ENCODE measurements at regions not wholly inside any gene's neighbourhood (a gene's known extent, or its start where the extent isn't known, plus 50 kb on each side); places are given as distances from the start of the nearest gene placed in this dataset.

GRCh38 chr1:229011022-229011421 is 259.9 kb upstream of the RAB4A start:
- Histone ChIP-seq H3K4me3 (ENCODE audit: low read length) (no peak overlapping the region), H3K27me3 (ENCODE audit: control insufficient read depth, insufficient read depth, low read length) (no peaks in the 10 kb centered on the region), H3K9me3 (ENCODE audit: control insufficient read depth, insufficient read depth, low read length) (no peaks in the 10 kb centered on the region), H3K36me3 (ENCODE audit: control insufficient read depth, insufficient read depth, low read length) (no peaks in the 10 kb centered on the region), H3K4me1 (ENCODE audit: control insufficient read depth, insufficient read depth, low read length) (no peaks in the 10 kb centered on the region), H3K27ac (ENCODE audit: low read length) (no peak overlapping the region)
- peaks cover 5 to 6% of the 10 kb centered on the region in 2 donors for H3K4me1 Mint-ChIP-seq
- H3K27ac Mint-ChIP-seq: no peak overlapping the region
- no peaks in the 10 kb centered on the region for H3K9me3 Mint-ChIP-seq
- intact Hi-C loops (cut with micrococcal nuclease): no loop called here
- no peaks in the 10 kb centered on the region for H3K36me3 Mint-ChIP-seq
- 100% methylated on average over 2 of the region's 2 CpGs for WGBS (ENCODE audit: insufficient coverage)
- H3K27me3 Mint-ChIP-seq (ENCODE audit: low read depth in 2 of 2): peaks cover 0 to 5% of the 10 kb centered on the region in 2 donors
- ATAC-seq: no peak
- H3K4me3 Mint-ChIP-seq: no peak overlapping the region
- no peak for DNase-seq
- TF ChIP-seq, protein P1, sequence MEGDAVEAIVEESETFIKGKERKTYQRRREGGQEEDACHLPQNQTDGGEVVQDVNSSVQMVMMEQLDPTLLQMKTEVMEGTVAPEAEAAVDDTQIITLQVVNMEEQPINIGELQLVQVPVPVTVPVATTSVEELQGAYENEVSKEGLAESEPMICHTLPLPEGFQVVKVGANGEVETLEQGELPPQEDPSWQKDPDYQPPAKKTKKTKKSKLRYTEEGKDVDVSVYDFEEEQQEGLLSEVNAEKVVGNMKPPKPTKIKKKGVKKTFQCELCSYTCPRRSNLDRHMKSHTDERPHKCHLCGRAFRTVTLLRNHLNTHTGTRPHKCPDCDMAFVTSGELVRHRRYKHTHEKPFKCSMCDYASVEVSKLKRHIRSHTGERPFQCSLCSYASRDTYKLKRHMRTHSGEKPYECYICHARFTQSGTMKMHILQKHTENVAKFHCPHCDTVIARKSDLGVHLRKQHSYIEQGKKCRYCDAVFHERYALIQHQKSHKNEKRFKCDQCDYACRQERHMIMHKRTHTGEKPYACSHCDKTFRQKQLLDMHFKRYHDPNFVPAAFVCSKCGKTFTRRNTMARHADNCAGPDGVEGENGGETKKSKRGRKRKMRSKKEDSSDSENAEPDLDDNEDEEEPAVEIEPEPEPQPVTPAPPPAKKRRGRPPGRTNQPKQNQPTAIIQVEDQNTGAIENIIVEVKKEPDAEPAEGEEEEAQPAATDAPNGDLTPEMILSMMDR (IDR thresholded peaks at IDR 0.05): no peak

- H3K36me3 ChIP-seq (ENCODE audit: control insufficient read depth, insufficient read depth, low read length): no peaks in the 10 kb centered on the region
- Mint-ChIP-seq H3K9me3 (no peaks in the 10 kb centered on the region), H3K27ac (no peak overlapping the region), H3K27me3 (ENCODE audit: low read depth in 2 of 2) (peaks cover 0 to 9% of the 10 kb centered on the region in 2 donors), H3K36me3 (no peaks in the 10 kb centered on the region), H3K4me3 (no peak overlapping the region), H3K4me1 (peaks cover 5 to 6% of the 10 kb centered on the region in 2 donors)
- ATAC-seq (no peak), DNase-seq (no peak)
- H3K4me3 ChIP-seq (ENCODE audit: low read length): no peak overlapping the region
- TF ChIP-seq, protein P1 (IDR thresholded peaks at IDR 0.05): no peak
- H3K27ac ChIP-seq (ENCODE audit: low read length): no peak overlapping the region
- no peaks in the 10 kb centered on the region for H3K4me1 ChIP-seq (ENCODE audit: control insufficient read depth, insufficient read depth, low read length)
- H3K27me3 ChIP-seq (ENCODE audit: control insufficient read depth, insufficient read depth, low read length): no peaks in the 10 kb centered on the region
- H3K9me3 ChIP-seq (ENCODE audit: control insufficient read depth, insufficient read depth, low read length): no peaks in the 10 kb centered on the region
- intact Hi-C loops (cut with micrococcal nuclease): no loop called here
- 93% methylated on average over 1 of the region's 2 CpGs for WGBS (ENCODE audit: insufficient coverage)
Measured at GRCh38 chr1:229012823-229013222, 258.1 kb upstream of the RAB4A start.

GRCh38 chr1:229013981-229014380 is 256.9 kb upstream of the RAB4A start:
- no peak for DNase-seq
- Mint-ChIP-seq H3K4me1 (peaks cover 5 to 6% of the 10 kb centered on the region in 2 donors), H3K4me3 (no peak overlapping the region), H3K36me3 (no peaks in the 10 kb centered on the region), H3K27me3 (ENCODE audit: low read depth in 2 of 2) (peaks cover 0 to 9% of the 10 kb centered on the region in 2 donors), H3K27ac (no peak overlapping the region), H3K9me3 (no peaks in the 10 kb centered on the region)
- no peaks in the 10 kb centered on the region for H3K4me1 ChIP-seq (ENCODE audit: control insufficient read depth, insufficient read depth, low read length)
- no peaks in the 10 kb centered on the region for H3K9me3 ChIP-seq (ENCODE audit: control insufficient read depth, insufficient read depth, low read length)
- WGBS (ENCODE audit: insufficient coverage): 83% methylated on average over 5 of the region's 7 CpGs
- TF ChIP-seq, protein P1 (IDR thresholded peaks at IDR 0.05): no peak
- H3K27ac ChIP-seq (ENCODE audit: low read length): no peak overlapping the region
- intact Hi-C loops (cut with micrococcal nuclease): no loop called here
- no peaks in the 10 kb centered on the region for H3K36me3 ChIP-seq (ENCODE audit: control insufficient read depth, insufficient read depth, low read length)
- no peak for ATAC-seq
- H3K27me3 ChIP-seq (ENCODE audit: control insufficient read depth, insufficient read depth, low read length): no peaks in the 10 kb centered on the region
- H3K4me3 ChIP-seq (ENCODE audit: low read length): no peak overlapping the region

- no peaks in the 10 kb centered on the region for H3K36me3 Mint-ChIP-seq
- H3K27me3 Mint-ChIP-seq (ENCODE audit: low read depth in 2 of 2): peaks cover 0 to 15% of the 10 kb centered on the region in 2 donors
- TF ChIP-seq, protein P1 (IDR thresholded peaks at IDR 0.05): no peak
- H3K4me1 Mint-ChIP-seq: peaks cover 5 to 6% of the 10 kb centered on the region in 2 donors
- no peaks in the 10 kb centered on the region for H3K9me3 Mint-ChIP-seq
- H3K27me3 ChIP-seq (ENCODE audit: control insufficient read depth, insufficient read depth, low read length): no peaks in the 10 kb centered on the region
- H3K36me3 ChIP-seq (ENCODE audit: control insufficient read depth, insufficient read depth, low read length): no peaks in the 10 kb centered on the region
- ATAC-seq (no peak), DNase-seq (no peak)
- no peak overlapping the region for H3K27ac Mint-ChIP-seq
- 96% methylated on average over 12 of the region's 13 CpGs for WGBS (ENCODE audit: insufficient coverage)
- no peaks in the 10 kb centered on the region for H3K4me1 ChIP-seq (ENCODE audit: control insufficient read depth, insufficient read depth, low read length)
- no peaks in the 10 kb centered on the region for H3K9me3 ChIP-seq (ENCODE audit: control insufficient read depth, insufficient read depth, low read length)
- H3K4me3 ChIP-seq (ENCODE audit: low read length): no peak overlapping the region
- no peak overlapping the region for H3K27ac ChIP-seq (ENCODE audit: low read length)
- H3K4me3 Mint-ChIP-seq: no peak overlapping the region
- intact Hi-C loops (cut with micrococcal nuclease): no loop called here
Measured at GRCh38 chr1:229015806-229016205, 255.1 kb upstream of the RAB4A start.
